Stomach (tissue), 4 donors: ENCODE measurements at regions not wholly inside any gene's neighbourhood (a gene's known extent, or its start where the extent isn't known, plus 50 kb on each side); places are given as distances from the start of the nearest gene placed in this dataset.

Source experiments
- CTCF ChIP-seq, 7 experiments: fragments of 450-650 bp in 4 of 7; fragments of 200-600 bp in 3 of 7; sonication (generic) in 3 of 7; IDR thresholded peaks; one replicate each; pipeline ENCODE4 v1.5.1; 2016 to 2019; ENCODE audit warnings: antibody characterized with exemption in 7 of 7, control low read depth in 2 of 7, mild to moderate bottlenecking in 1 of 7
- EP300 ChIP-seq: sonication (generic); formaldehyde crosslinking; IDR thresholded peaks from one replicate; pipeline ENCODE4 v1.6.1; 2017; ENCODE audit warnings: antibody characterized with exemption
- POLR2AphosphoS5 ChIP-seq, 3 donors: sonication (generic); formaldehyde crosslinking; IDR thresholded peaks; one replicate each; pipeline ENCODE4 v1.6.1; 2016; ENCODE audit warnings: antibody characterized with exemption in 3 of 3

GRCh38 chr12:15045451-15045850 lies 72.6 kb downstream of the PDE6H start:
- TF ChIP-seq CTCF (IDR thresholded peaks at IDR 0.05) (no peak), EP300 (no peak), POLR2AphosphoS5 (IDR thresholded peaks at IDR 0.05) (no peak)
